Naive thymus-derived CD8-positive, alpha-beta T cell (primary cell): ENCODE measurements at regions not wholly inside any gene's neighbourhood (a gene's known extent, or its start where the extent isn't known, plus 50 kb on each side); places are given as distances from the start of the nearest gene placed in this dataset.
A peak's percentile ranks its signal among the peaks of the same experiment; 100 is the strongest.
"Not testable (repeated sequence)": the region's sequence is repeated elsewhere in the genome, so short reads cannot be mapped to it uniquely, and the experiment has no call there.

ENCODE experiments used
- ATAC-seq, 2 donors: fragments of 150-1000 bp; cut with Tn5 transposase in 1 of 2; sonication (Bioruptor Pico), chemical (Tn5 transposase) in 1 of 2; 1 replicate in 1 of 2; 2 replicates in 1 of 2; pipeline ENCODE4 v1.10.0; 2021; ENCODE audit warnings: mild to moderate bottlenecking in 2 of 2, moderate library complexity in 2 of 2
- POLR2A ChIA-PET: fragments of 350-600 bp; sonication (Branson Sonifier 250); formaldehyde crosslinking; loops from one replicate; lab custom pipeline; 2021; ENCODE audit warnings: antibody characterized with exemption; lab: Charles Lee
- DNase-seq, 10 donors: peaks; one replicate each; pipeline versions ENCODE4 v3.0.0 to v3.0.0-alpha.2; 2020 to 2022
- H3K27ac Mint-ChIP-seq, 10 donors: one replicate each; pipeline ENCODE4 v1.8.0; 2020 to 2022; ENCODE audit warnings: mild to moderate bottlenecking in 10 of 10, mixed read lengths in 10 of 10, moderate library complexity in 4 of 10, inconsistent platforms in 1 of 10
- H3K27me3 Mint-ChIP-seq, 5 donors: one replicate each; pipeline ENCODE4 v1.8.0; 2021 to 2022; ENCODE audit warnings: mixed read lengths in 5 of 5
- H3K36me3 Mint-ChIP-seq, 3 donors: one replicate each; pipeline ENCODE4 v1.8.0; 2020 to 2022; ENCODE audit warnings: mixed read lengths in 3 of 3, mild to moderate bottlenecking in 2 of 3, inconsistent platforms in 1 of 3
- H3K4me1 Mint-ChIP-seq, 4 donors: one replicate each; pipeline ENCODE4 v1.8.0; 2021 to 2022; ENCODE audit warnings: mixed read lengths in 4 of 4
- H3K4me3 Mint-ChIP-seq, 10 donors: one replicate each; pipeline ENCODE4 v1.8.0; 2020 to 2022; ENCODE audit warnings: mild to moderate bottlenecking in 10 of 10, mixed read lengths in 10 of 10, moderate library complexity in 6 of 10, inconsistent platforms in 1 of 10
- H3K9me3 Mint-ChIP-seq, 9 donors: one replicate each; pipeline ENCODE4 v1.8.0; 2020 to 2022; ENCODE audit warnings: mixed read lengths in 9 of 9, mild to moderate bottlenecking in 3 of 9, inconsistent platforms in 1 of 9, moderate library complexity in 1 of 9

GRCh38 chr2:240240017-240240734 is 99.7 kb upstream of the OTOS start:
- peaks cover 0 to 27% (median 11%) of the 10 kb centered on the region in 5 donors for H3K27me3 Mint-ChIP-seq
- DNase-seq (no peak), ATAC-seq (no peak)
- POLR2A ChIA-PET: no interaction called here
- no peak overlapping the region for H3K27ac Mint-ChIP-seq
- no peak overlapping the region for H3K4me3 Mint-ChIP-seq
- peaks cover 0 to 2% (median 0%) of the 10 kb centered on the region in 4 donors for H3K4me1 Mint-ChIP-seq
- no peaks in the 10 kb centered on the region for H3K9me3 Mint-ChIP-seq
- no peaks in the 10 kb centered on the region for H3K36me3 Mint-ChIP-seq

- Mint-ChIP-seq H3K9me3 (no peaks in the 10 kb centered on the region), H3K27me3 (peaks cover 0 to 27% (median 15%) of the 10 kb centered on the region in 5 donors), H3K4me3 (no peak overlapping the region), H3K36me3 (no peaks in the 10 kb centered on the region), H3K4me1 (peaks cover 0 to 2% (median 0%) of the 10 kb centered on the region in 4 donors), H3K27ac (no peak overlapping the region)
- ATAC-seq (no peak), DNase-seq (no peak)
- POLR2A ChIA-PET: no interaction called here
Measured at GRCh38 chr2:240240781-240241180, 100.3 kb upstream of the OTOS start.

- peaks cover 0 to 4% (median 0%) of the 10 kb centered on the region in 9 donors for H3K9me3 Mint-ChIP-seq
- no peak for ATAC-seq
- DNase-seq: no peak
- H3K4me1 Mint-ChIP-seq: no peaks in the 10 kb centered on the region
- POLR2A ChIA-PET: no interaction called here
- peaks cover 4 to 35% (median 21%) of the 10 kb centered on the region in 5 donors for H3K27me3 Mint-ChIP-seq
- H3K36me3 Mint-ChIP-seq: no peaks in the 10 kb centered on the region
- H3K4me3 Mint-ChIP-seq: no peak overlapping the region
- no peak overlapping the region for H3K27ac Mint-ChIP-seq
Measured at GRCh38 chr2:240241572-240241971, 101.1 kb upstream of the OTOS start.

- DNase-seq, H3K9me3 Mint-ChIP-seq, ATAC-seq, H3K36me3 Mint-ChIP-seq, POLR2A ChIA-PET, H3K4me1 Mint-ChIP-seq, H3K27ac Mint-ChIP-seq, H3K4me3 Mint-ChIP-seq: not testable (repeated sequence)
- H3K27me3 Mint-ChIP-seq: peaks cover 11 to 44% (median 26%) of the 10 kb centered on the region in 5 donors
Measured at GRCh38 chr2:240243049-240243448, 102.6 kb upstream of the OTOS start.

- no peak for DNase-seq
- Mint-ChIP-seq H3K9me3 (peaks cover 0 to 4% (median 0%) of the 10 kb centered on the region in 9 donors), H3K36me3 (no peaks in the 10 kb centered on the region), H3K4me3 (no peak overlapping the region), H3K4me1 (no peaks in the 10 kb centered on the region), H3K27me3 (peaks cover 11 to 34% (median 21%) of the 10 kb centered on the region in 5 donors), H3K27ac (peak overlapping the region in 1 of 10 donors; percentile 9)
- POLR2A ChIA-PET: no interaction called here
- no peak for ATAC-seq
Measured at GRCh38 chr2:240244543-240244942, 104.1 kb upstream of the OTOS start.

GRCh38 chr2:240245184-240245583 is 104.7 kb upstream of the OTOS start:
- Mint-ChIP-seq H3K4me1 (no peaks in the 10 kb centered on the region), H3K9me3 (peaks cover 0 to 4% (median 0%) of the 10 kb centered on the region in 9 donors), H3K4me3 (no peak overlapping the region), H3K27me3 (peaks cover 11 to 38% (median 19%) of the 10 kb centered on the region in 5 donors), H3K27ac (no peak overlapping the region), H3K36me3 (no peaks in the 10 kb centered on the region)
- DNase-seq: no peak
- no peak for ATAC-seq
- POLR2A ChIA-PET: no interaction called here

GRCh38 chr2:240245706-240246105 is 105.2 kb upstream of the OTOS start:
- Mint-ChIP-seq H3K36me3 (no peaks in the 10 kb centered on the region), H3K27ac (no peak overlapping the region), H3K4me3 (no peak overlapping the region), H3K4me1 (no peaks in the 10 kb centered on the region), H3K9me3 (peaks cover 0 to 4% (median 0%) of the 10 kb centered on the region in 9 donors), H3K27me3 (peaks cover 11 to 42% (median 19%) of the 10 kb centered on the region in 5 donors)
- no peak for DNase-seq
- ATAC-seq: no peak
- POLR2A ChIA-PET: no interaction called here

- H3K9me3 Mint-ChIP-seq: peaks cover 0 to 4% (median 0%) of the 10 kb centered on the region in 9 donors
- ATAC-seq (no peak), DNase-seq (no peak)
- no peak overlapping the region for H3K27ac Mint-ChIP-seq
- no peak overlapping the region for H3K4me3 Mint-ChIP-seq
- POLR2A ChIA-PET: no interaction called here
- no peaks in the 10 kb centered on the region for H3K4me1 Mint-ChIP-seq
- no peaks in the 10 kb centered on the region for H3K36me3 Mint-ChIP-seq
- peaks cover 11 to 42% (median 19%) of the 10 kb centered on the region in 5 donors for H3K27me3 Mint-ChIP-seq
Measured at GRCh38 chr2:240246173-240246820, 105.8 kb upstream of the OTOS start.

GRCh38 chr2:240247241-240247867 is 106.9 kb upstream of the OTOS start:
- POLR2A ChIA-PET: no interaction called here
- Mint-ChIP-seq H3K36me3 (no peaks in the 10 kb centered on the region), H3K27me3 (peaks cover 11 to 42% (median 19%) of the 10 kb centered on the region in 5 donors), H3K9me3 (peaks cover 0 to 4% (median 0%) of the 10 kb centered on the region in 9 donors), H3K27ac (no peak overlapping the region), H3K4me1 (no peaks in the 10 kb centered on the region), H3K4me3 (no peak overlapping the region)
- ATAC-seq (no peak), DNase-seq (no peak)

- ATAC-seq (no peak), DNase-seq (no peak)
- Mint-ChIP-seq H3K4me3 (no peak overlapping the region), H3K27me3 (peaks cover 11 to 44% (median 19%) of the 10 kb centered on the region in 5 donors), H3K36me3 (no peaks in the 10 kb centered on the region), H3K4me1 (no peaks in the 10 kb centered on the region), H3K27ac (no peak overlapping the region), H3K9me3 (peaks cover 0 to 4% (median 0%) of the 10 kb centered on the region in 9 donors)
- POLR2A ChIA-PET: no interaction called here
Measured at GRCh38 chr2:240247868-240248720, 107.6 kb upstream of the OTOS start.

- POLR2A ChIA-PET: no interaction called here
- Mint-ChIP-seq H3K4me1 (no peaks in the 10 kb centered on the region), H3K9me3 (peaks cover 0 to 4% (median 0%) of the 10 kb centered on the region in 9 donors), H3K4me3 (no peak overlapping the region), H3K27me3 (peaks cover 13 to 50% (median 19%) of the 10 kb centered on the region in 5 donors), H3K36me3 (no peaks in the 10 kb centered on the region), H3K27ac (no peak overlapping the region)
- DNase-seq (no peak), ATAC-seq (no peak)
Measured at GRCh38 chr2:240248721-240249422, 108.4 kb upstream of the OTOS start.
